MM.1S (cell line): ENCODE measurements at regions not wholly inside any gene's neighbourhood (a gene's known extent, or its start where the extent isn't known, plus 50 kb on each side); places are given as distances from the start of the nearest gene placed in this dataset.

Experiments
- EZH2 ChIP-seq: fragments of 300-600 bp; sonication (generic); optimal IDR thresholded peaks from 2 replicates; pipeline ENCODE3; 2017; ENCODE audit warnings: low read depth, mild to moderate bottlenecking, antibody characterized with exemption, low read length, mixed read lengths
- TF ChIP-seq, protein P1 (sequence below): fragments of 300-600 bp; sonication (generic); IDR thresholded peaks from 2 replicates; pipeline ENCODE4 v1.5.1; 2016; ENCODE audit warnings: antibody characterized with exemption, low read length, mixed read lengths

DNA sequence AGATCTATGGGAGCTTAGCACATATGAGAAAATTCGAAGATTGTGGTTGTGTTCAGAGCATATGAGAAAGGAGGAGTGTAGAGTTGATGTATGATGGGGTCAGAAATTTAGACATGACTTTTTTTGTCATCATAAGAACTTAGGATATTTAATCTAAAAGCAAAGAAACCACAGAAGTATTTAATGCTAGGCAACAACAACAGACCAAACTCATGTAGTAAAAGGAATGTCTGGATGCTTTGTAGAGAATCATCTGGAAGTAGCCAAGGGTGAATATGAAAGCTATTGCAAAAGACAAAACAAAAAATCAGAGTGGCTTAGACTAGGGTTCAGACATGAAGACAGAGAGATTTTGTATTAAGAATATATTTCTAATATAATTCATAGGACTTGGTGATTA, 190.3 kb downstream of the SLITRK1 start:
- TF ChIP-seq, protein P1, sequence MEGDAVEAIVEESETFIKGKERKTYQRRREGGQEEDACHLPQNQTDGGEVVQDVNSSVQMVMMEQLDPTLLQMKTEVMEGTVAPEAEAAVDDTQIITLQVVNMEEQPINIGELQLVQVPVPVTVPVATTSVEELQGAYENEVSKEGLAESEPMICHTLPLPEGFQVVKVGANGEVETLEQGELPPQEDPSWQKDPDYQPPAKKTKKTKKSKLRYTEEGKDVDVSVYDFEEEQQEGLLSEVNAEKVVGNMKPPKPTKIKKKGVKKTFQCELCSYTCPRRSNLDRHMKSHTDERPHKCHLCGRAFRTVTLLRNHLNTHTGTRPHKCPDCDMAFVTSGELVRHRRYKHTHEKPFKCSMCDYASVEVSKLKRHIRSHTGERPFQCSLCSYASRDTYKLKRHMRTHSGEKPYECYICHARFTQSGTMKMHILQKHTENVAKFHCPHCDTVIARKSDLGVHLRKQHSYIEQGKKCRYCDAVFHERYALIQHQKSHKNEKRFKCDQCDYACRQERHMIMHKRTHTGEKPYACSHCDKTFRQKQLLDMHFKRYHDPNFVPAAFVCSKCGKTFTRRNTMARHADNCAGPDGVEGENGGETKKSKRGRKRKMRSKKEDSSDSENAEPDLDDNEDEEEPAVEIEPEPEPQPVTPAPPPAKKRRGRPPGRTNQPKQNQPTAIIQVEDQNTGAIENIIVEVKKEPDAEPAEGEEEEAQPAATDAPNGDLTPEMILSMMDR = no peak
- TF ChIP-seq EZH2 = no peak
